Testis (tissue), 2 donors: ENCODE measurements at regions not wholly inside any gene's neighbourhood (a gene's known extent, or its start where the extent isn't known, plus 50 kb on each side); places are given as distances from the start of the nearest gene placed in this dataset.

Experiments used
- DNase-seq: peaks from one replicate; pipeline ENCODE4 v3.0.0-alpha.2; 2019
- H3K27ac ChIP-seq, 2 donors: fragments of 200-600 bp; sonication (generic); one replicate each; pipeline ENCODE4 v1.5.1; 2019
- H3K27me3 ChIP-seq: fragments of 200-600 bp; sonication (generic); one replicate; pipeline ENCODE4 v1.5.1; 2019
- H3K36me3 ChIP-seq: fragments of 200-600 bp; sonication (generic); one replicate; pipeline ENCODE4 v1.5.1; 2017; ENCODE audit warnings: low read depth; ENCODE audit errors: missing control alignments
- H3K4me1 ChIP-seq: fragments of 200-600 bp; sonication (generic); one replicate; pipeline ENCODE4 v1.5.1; 2019
- H3K4me3 ChIP-seq, 2 donors: fragments of 200-600 bp; sonication (generic); one replicate each; pipeline ENCODE4 v1.5.1; 2017 to 2019
- H3K9me3 ChIP-seq: fragments of 200-600 bp; sonication (generic); one replicate; pipeline ENCODE4 v1.5.1; 2017
- CTCF ChIP-seq, 3 experiments: fragments of 450-650 bp in 2 of 3; fragments of 200-600 bp in 1 of 3; sonication (generic) in 1 of 3; IDR thresholded peaks; one replicate each; pipeline ENCODE4 v1.5.1; 2016 to 2019; ENCODE audit warnings: antibody characterized with exemption in 3 of 3, mild to moderate bottlenecking in 2 of 3, moderate library complexity in 1 of 3
- POLR2A ChIP-seq: fragments of 450-650 bp; IDR thresholded peaks from one replicate; pipeline ENCODE4 v1.6.1; 2017; ENCODE audit warnings: antibody characterized with exemption, mild to moderate bottlenecking, moderate library complexity
- WGBS, 2 donors: methylation state at CpG; one replicate each; pipeline ENCODE4 v1.1.5; 2018; 5-methylcytosine and 5-hydroxymethylcytosine counted together
- intact Hi-C: fragments of 100-400 bp; cut with DNase I; formaldehyde crosslinking; loops from one replicate; pipeline ENCODE4 v1.15.1; 2023; ENCODE audit warnings: low total_unique reads

DNA sequence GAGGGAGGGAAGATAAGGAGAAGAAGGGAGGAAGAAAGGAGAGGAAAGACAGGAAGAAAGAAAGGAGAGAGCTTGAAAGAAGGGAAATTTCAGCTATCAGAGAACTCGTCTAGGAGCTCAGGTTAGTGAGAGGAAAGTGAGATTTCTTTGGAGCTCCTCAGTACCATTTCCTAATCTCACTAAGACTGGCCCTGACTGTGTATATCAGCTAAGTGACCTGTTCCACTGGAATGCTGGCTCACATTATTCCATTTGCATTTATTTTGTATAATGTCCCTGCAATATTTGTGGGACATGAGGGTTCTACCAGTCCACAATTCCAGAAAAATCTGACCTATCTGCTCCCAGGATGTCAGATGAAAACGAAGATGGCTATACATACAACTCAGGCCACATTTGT is 114.7 kb upstream of the CELF2 start:
- no peaks in the 10 kb centered on the region for H3K4me1 ChIP-seq
- H3K27ac ChIP-seq = no peak overlapping the region
- no peaks in the 10 kb centered on the region for H3K27me3 ChIP-seq
- H3K4me3 ChIP-seq = no peak overlapping the region
- no peaks in the 10 kb centered on the region for H3K36me3 ChIP-seq
- intact Hi-C loops = no loop called here
- 80 to 84% methylated on average over 2 of the region's 2 CpGs for WGBS, 2 donors
- no peak for DNase-seq
- no peak for TF ChIP-seq POLR2A
- no peak for TF ChIP-seq CTCF (IDR thresholded peaks at IDR 0.05)
- no peaks in the 10 kb centered on the region for H3K9me3 ChIP-seq

DNA sequence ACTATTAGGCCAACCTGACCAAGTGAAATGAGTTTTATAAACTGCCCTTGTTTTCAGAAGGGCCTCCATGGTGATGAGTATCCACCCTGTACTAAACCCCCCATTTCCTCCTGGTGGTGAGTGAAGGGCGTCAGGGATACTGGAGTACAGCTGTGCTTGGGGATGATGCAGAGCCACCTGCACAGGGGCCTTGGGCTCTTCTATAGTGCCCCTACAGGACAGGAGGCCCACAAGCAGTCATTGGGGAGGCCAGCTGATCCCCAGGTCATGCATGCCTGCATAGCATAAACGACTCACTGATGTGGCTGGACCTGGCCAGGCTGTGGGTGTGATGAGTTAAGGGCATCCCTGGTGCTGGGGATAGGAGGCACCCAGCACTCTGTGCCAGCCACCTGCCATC is 114.1 kb upstream of the CELF2 start:
- 82 to 85% methylated on average over 1 to 2 of the region's 2 CpGs for WGBS, 2 donors
- intact Hi-C loops = no loop called here
- Histone ChIP-seq H3K36me3 (no peaks in the 10 kb centered on the region), H3K4me3 (no peak overlapping the region), H3K4me1 (no peaks in the 10 kb centered on the region), H3K27me3 (no peaks in the 10 kb centered on the region), H3K9me3 (no peaks in the 10 kb centered on the region), H3K27ac (no peak overlapping the region)
- DNase-seq = peak; percentile 17
- no peak for TF ChIP-seq POLR2A
- no peak for TF ChIP-seq CTCF (IDR thresholded peaks at IDR 0.05)

GRCh38 chr10:10910634-10911033 is 107.0 kb upstream of the CELF2 start:
- H3K27me3 ChIP-seq = no peaks in the 10 kb centered on the region
- intact Hi-C loops = no loop called here
- no peak overlapping the region for H3K27ac ChIP-seq
- TF ChIP-seq CTCF (IDR thresholded peaks at IDR 0.05) = no peak
- TF ChIP-seq POLR2A = no peak
- no peaks in the 10 kb centered on the region for H3K36me3 ChIP-seq
- H3K9me3 ChIP-seq = no peaks in the 10 kb centered on the region
- no peak for DNase-seq
- no peak overlapping the region for H3K4me3 ChIP-seq
- peaks cover 11% of the 10 kb centered on the region for H3K4me1 ChIP-seq
- WGBS, 2 donors = 92 to 94% methylated on average over 7 of the region's 7 CpGs

DNA sequence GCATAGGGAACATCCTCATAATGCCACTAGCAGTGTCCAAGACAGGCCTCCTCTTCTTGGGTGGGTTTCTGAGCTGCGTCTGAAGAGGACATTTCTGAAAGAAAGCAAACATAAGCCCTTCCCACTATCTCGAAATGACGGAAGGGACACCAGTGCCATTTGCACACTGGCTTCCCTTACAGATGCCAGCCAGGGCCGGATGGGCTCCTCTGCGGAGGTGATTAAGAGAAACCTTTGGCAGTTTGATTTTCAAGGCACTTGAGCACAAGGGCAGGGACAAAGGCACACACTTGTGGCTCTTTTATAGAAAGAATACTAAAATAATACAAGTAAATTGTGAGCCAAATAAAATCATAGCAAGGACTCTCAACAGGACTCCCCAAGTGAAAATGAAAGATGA is 106.6 kb upstream of the CELF2 start:
- H3K4me1 ChIP-seq = peaks cover 11% of the 10 kb centered on the region
- no peak overlapping the region for H3K4me3 ChIP-seq
- WGBS, 2 donors = 64 to 68% methylated on average over 4 to 5 of the region's 5 CpGs
- H3K27ac ChIP-seq = peak overlapping the region in 1 of 2 donors; percentile 69
- H3K9me3 ChIP-seq = no peaks in the 10 kb centered on the region
- H3K27me3 ChIP-seq = no peaks in the 10 kb centered on the region
- intact Hi-C loops = no loop called here
- no peak for DNase-seq
- no peaks in the 10 kb centered on the region for H3K36me3 ChIP-seq
- TF ChIP-seq POLR2A (no peak), CTCF (IDR thresholded peaks at IDR 0.05) (no peak)

DNA sequence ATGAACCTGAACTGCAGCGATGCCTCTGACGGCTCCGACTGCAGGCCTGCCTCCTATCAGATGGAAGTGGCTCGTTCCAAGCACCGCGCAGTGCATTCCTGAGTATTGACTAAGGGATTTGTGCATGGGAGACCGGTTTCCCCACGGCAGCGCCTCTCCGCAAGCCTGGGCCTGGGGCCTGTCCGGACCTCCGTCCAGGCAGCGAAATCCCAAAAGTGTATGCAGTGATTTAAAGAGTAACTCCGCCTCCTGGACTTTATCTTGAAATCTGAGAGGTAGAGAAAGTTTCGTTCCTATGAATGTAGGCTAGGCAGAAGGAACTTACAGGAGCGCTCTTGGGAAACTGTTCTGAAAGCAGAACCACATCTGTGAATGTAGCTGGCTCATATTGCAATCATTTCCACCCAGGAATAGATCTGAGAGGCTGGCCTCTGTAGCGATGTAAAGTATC is 106.2 kb upstream of the CELF2 start:
- H3K4me1 ChIP-seq = peaks cover 11% of the 10 kb centered on the region
- 6 to 19% methylated on average over 17 of the region's 17 CpGs for WGBS, 2 donors
- intact Hi-C loops = no loop called here
- DNase-seq = peak; percentile 61
- H3K4me3 ChIP-seq = peak overlapping the region in 1 of 2 donors; percentile 33
- peak overlapping the region; percentile 31 to 69 for H3K27ac ChIP-seq
- no peaks in the 10 kb centered on the region for H3K27me3 ChIP-seq
- no peaks in the 10 kb centered on the region for H3K9me3 ChIP-seq
- H3K36me3 ChIP-seq = no peaks in the 10 kb centered on the region
- TF ChIP-seq CTCF (IDR thresholded peaks at IDR 0.05) (no peak), POLR2A (no peak)
